OCI-LY3 (cell line): ENCODE measurements at regions not wholly inside any gene's neighbourhood (a gene's known extent, or its start where the extent isn't known, plus 50 kb on each side); places are given as distances from the start of the nearest gene placed in this dataset.

ENCODE experiments used
- H2AFZ ChIP-seq: fragments of 200-600, 300-600 bp; shearing (Covaris generic); 2 replicates; pipeline ENCODE4 v1.6.0; 2014; ENCODE audit warnings: antibody characterized with exemption, low read depth, low read length
- H3K27ac ChIP-seq: fragments of 200-600, 300-600 bp; sonication (generic); 2 replicates; pipeline ENCODE4 v1.5.1; 2014; ENCODE audit warnings: mild to moderate bottlenecking, low read length, moderate library complexity, mixed read lengths
- H3K27me3 ChIP-seq: fragments of 200-600, 300-600 bp; sonication (generic); 2 replicates; pipeline ENCODE4 v1.6.1; 2014; ENCODE audit warnings: low read depth, low read length, mixed read lengths
- H3K36me3 ChIP-seq: fragments of 200-600, 300-600 bp; sonication (generic); replicated peaks from 2 replicates; pipeline ENCODE3; 2014; ENCODE audit warnings: low read depth, low read length, mixed read lengths
- H3K4me1 ChIP-seq: fragments of 300-600, 200-600 bp; sonication (generic); 2 replicates; pipeline ENCODE4 v1.6.1; 2014; ENCODE audit warnings: low read length, mixed read lengths
- H3K4me2 ChIP-seq: fragments of 200-600, 300-600 bp; sonication (generic); 2 replicates; pipeline ENCODE4 v1.6.1; 2014; ENCODE audit warnings: low read length, mixed read lengths
- H3K4me3 ChIP-seq: fragments of 300-600, 200-600 bp; sonication (generic); 2 replicates; pipeline ENCODE4 v1.5.1; 2014; ENCODE audit warnings: antibody characterized with exemption, mild to moderate bottlenecking, low read length, moderate library complexity
- H3K79me2 ChIP-seq: fragments of 300-600, 200-600 bp; shearing (Covaris generic); 2 replicates; pipeline ENCODE4 v1.6.1; 2014; ENCODE audit warnings: mild to moderate bottlenecking, low read length, mixed read lengths
- H3K9ac ChIP-seq: fragments of 300-600, 200-600 bp; shearing (Covaris generic); 2 replicates; pipeline ENCODE4 v1.6.0; 2014; ENCODE audit warnings: mild to moderate bottlenecking, low read length, moderate library complexity
- H3K9me3 ChIP-seq: fragments of 200-600, 300-600 bp; shearing (Covaris generic); 2 replicates; pipeline ENCODE4 v1.6.1; 2014; ENCODE audit warnings: low read length, mixed read lengths; ENCODE audit not compliant: insufficient read depth
- H4K20me1 ChIP-seq: fragments of 200-600, 300-600 bp; sonication (generic); 2 replicates; pipeline ENCODE4 v1.6.1; 2016; ENCODE audit warnings: low read length, mixed read lengths; ENCODE audit not compliant: insufficient read depth
- EZH2phosphoT487 ChIP-seq: fragments of 200-600 bp; shearing (Covaris generic); IDR thresholded peaks from 2 replicates; pipeline ENCODE4 v1.6.1; 2018; ENCODE audit warnings: antibody characterized with exemption, mixed run types, low read depth
- TF ChIP-seq, protein P1 (sequence below): fragments of 200-600, 300-600 bp; sonication (generic); IDR thresholded peaks from 2 replicates; pipeline ENCODE4 v1.5.1; 2014; ENCODE audit warnings: antibody characterized with exemption, low read length, low read depth

DNA sequence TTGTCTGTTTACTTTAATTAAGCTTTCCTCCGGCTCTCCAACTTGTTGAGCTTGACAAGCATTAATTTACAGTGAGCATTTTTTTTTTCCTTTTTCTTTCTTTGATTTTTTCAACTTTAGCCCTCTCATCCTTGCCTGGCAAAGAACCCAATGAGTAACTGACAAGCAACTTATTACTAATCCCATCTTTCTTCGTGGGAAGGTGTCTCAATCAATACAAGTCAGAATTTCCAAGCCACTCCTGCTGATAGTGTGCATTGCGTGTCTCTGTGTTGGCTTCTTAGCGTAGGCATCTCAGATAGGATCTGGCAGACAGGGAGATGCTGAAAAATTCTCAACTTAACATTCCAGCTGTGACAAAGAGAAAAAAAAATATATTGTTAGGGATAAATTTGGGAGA, 527.7 kb upstream of the WWC1 start:
- H3K27ac ChIP-seq: no peak overlapping the region
- H3K4me1 ChIP-seq: no peaks in the 10 kb centered on the region
- no peaks in the 10 kb centered on the region for H3K79me2 ChIP-seq
- no peak for TF ChIP-seq EZH2phosphoT487
- TF ChIP-seq, protein P1, sequence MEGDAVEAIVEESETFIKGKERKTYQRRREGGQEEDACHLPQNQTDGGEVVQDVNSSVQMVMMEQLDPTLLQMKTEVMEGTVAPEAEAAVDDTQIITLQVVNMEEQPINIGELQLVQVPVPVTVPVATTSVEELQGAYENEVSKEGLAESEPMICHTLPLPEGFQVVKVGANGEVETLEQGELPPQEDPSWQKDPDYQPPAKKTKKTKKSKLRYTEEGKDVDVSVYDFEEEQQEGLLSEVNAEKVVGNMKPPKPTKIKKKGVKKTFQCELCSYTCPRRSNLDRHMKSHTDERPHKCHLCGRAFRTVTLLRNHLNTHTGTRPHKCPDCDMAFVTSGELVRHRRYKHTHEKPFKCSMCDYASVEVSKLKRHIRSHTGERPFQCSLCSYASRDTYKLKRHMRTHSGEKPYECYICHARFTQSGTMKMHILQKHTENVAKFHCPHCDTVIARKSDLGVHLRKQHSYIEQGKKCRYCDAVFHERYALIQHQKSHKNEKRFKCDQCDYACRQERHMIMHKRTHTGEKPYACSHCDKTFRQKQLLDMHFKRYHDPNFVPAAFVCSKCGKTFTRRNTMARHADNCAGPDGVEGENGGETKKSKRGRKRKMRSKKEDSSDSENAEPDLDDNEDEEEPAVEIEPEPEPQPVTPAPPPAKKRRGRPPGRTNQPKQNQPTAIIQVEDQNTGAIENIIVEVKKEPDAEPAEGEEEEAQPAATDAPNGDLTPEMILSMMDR: no peak
- H4K20me1 ChIP-seq: no peaks in the 10 kb centered on the region
- no peak overlapping the region for H3K9ac ChIP-seq
- H3K4me2 ChIP-seq: no peak overlapping the region
- H3K9me3 ChIP-seq: no peaks in the 10 kb centered on the region
- H3K36me3 ChIP-seq: no peaks in the 10 kb centered on the region
- H3K4me3 ChIP-seq: no peak overlapping the region
- no peaks in the 10 kb centered on the region; the same call in none of the 2 replicates for H3K27me3 ChIP-seq
- no peak overlapping the region for H2AFZ ChIP-seq

DNA sequence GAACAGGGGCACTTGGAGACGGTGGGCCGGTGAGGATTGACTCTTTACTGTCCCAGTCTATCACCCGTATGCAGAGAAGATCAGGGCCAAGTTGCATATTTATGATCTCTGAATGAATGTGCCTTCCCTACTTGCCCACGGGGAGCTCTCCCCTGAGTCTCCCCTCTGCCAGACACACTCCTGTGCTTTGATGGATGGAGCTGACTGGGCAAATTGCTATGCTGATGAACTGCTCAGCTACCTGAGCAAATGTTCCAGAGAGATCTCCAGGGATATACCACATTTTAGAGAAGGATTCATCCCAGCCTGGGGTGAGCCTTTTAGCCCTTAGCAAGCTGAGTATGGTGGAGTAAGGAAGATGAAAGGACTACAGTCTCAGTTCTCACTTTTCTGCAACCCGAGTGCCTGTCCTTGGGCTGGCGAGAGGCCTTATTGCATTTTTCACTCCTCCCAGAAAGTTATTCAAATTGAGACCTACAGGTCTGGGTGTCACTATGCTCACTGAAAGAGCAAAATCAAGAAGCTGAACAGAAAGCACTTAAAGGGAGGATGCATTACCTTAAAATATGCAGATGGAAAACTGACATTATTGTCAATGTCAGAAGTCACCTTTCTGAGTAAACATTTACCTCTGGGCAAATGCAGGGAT, 526.7 kb upstream of the WWC1 start:
- no peaks in the 10 kb centered on the region for H3K36me3 ChIP-seq
- H2AFZ ChIP-seq: no peak overlapping the region
- H3K4me3 ChIP-seq: no peak overlapping the region
- no peak overlapping the region for H3K27ac ChIP-seq
- H3K4me2 ChIP-seq: no peak overlapping the region
- no peaks in the 10 kb centered on the region; the same call in none of the 2 replicates for H3K27me3 ChIP-seq
- no peak for TF ChIP-seq EZH2phosphoT487
- TF ChIP-seq, protein P1: no peak
- no peaks in the 10 kb centered on the region for H3K79me2 ChIP-seq
- no peaks in the 10 kb centered on the region for H4K20me1 ChIP-seq
- no peaks in the 10 kb centered on the region for H3K4me1 ChIP-seq
- no peaks in the 10 kb centered on the region for H3K9me3 ChIP-seq
- no peak overlapping the region for H3K9ac ChIP-seq

DNA sequence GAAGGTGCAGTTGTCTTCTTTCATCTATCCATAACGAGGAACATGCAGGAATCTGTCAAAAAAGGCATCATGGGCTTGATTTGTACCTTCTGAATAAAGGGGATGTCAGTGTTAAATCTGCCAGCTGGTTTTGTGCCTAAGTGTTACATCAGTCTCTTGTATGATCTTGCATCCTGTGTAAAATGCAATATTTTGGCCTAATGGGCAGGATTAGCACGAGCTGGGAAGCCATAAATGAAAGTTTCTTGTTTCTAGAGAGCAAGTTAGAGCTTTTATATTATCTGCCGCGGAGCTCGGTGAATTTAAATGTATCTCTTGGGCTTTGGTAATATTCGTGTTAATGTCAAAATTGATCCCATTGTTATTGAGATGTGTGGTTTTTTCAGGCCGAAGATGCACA, 526.1 kb upstream of the WWC1 start:
- H3K4me3 ChIP-seq: no peak overlapping the region
- H4K20me1 ChIP-seq: no peaks in the 10 kb centered on the region
- TF ChIP-seq, protein P1: no peak
- TF ChIP-seq EZH2phosphoT487: no peak
- no peak overlapping the region for H3K27ac ChIP-seq
- no peaks in the 10 kb centered on the region for H3K79me2 ChIP-seq
- no peaks in the 10 kb centered on the region for H3K4me1 ChIP-seq
- no peak overlapping the region for H3K4me2 ChIP-seq
- no peak overlapping the region for H2AFZ ChIP-seq
- no peaks in the 10 kb centered on the region for H3K36me3 ChIP-seq
- H3K9me3 ChIP-seq: no peaks in the 10 kb centered on the region
- no peak overlapping the region for H3K9ac ChIP-seq
- H3K27me3 ChIP-seq: no peaks in the 10 kb centered on the region; the same call in none of the 2 replicates

DNA sequence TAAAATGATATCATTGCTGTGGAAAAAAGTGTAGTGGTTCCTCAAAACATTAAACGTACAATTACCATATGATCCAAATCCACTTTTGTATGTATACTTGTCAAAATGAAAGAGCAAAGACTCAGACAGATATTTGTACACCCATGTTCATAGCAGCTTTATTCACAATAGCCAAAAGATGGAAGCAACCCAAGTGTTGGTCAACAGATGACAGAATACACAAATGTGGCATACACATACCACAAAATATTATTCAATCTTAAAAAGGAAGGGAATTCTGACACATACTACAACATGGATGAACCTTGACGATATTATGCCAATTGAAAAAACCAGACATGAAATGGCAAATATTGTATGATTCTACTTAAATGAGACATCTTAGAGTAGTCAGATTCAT, 524.5 kb upstream of the WWC1 start:
- no peak overlapping the region for H3K27ac ChIP-seq
- no peak overlapping the region for H2AFZ ChIP-seq
- H3K27me3 ChIP-seq: no peaks in the 10 kb centered on the region; the same call in none of the 2 replicates
- no peaks in the 10 kb centered on the region for H3K79me2 ChIP-seq
- H3K4me1 ChIP-seq: no peaks in the 10 kb centered on the region
- H3K4me3 ChIP-seq: no peak overlapping the region
- no peaks in the 10 kb centered on the region for H3K9me3 ChIP-seq
- H3K9ac ChIP-seq: no peak overlapping the region
- H4K20me1 ChIP-seq: no peaks in the 10 kb centered on the region
- TF ChIP-seq, protein P1: no peak
- no peak for TF ChIP-seq EZH2phosphoT487
- H3K36me3 ChIP-seq: no peaks in the 10 kb centered on the region
- H3K4me2 ChIP-seq: no peak overlapping the region
